Heart left ventricle (tissue), 16 donors: ENCODE measurements at regions not wholly inside any gene's neighbourhood (a gene's known extent, or its start where the extent isn't known, plus 50 kb on each side); places are given as distances from the start of the nearest gene placed in this dataset.

ENCODE experiments used
- ATAC-seq, 4 donors: fragments of 200-7000 bp; cut with Tn5 transposase; one replicate each; pipeline ENCODE4 v1.9.1; 2020 to 2022; ENCODE audit warnings: moderate library complexity in 4 of 4, mild to moderate bottlenecking in 3 of 4, moderate number of reproducible peaks in 1 of 4
- DNase-seq, 5 donors: peaks; one replicate each; pipeline ENCODE4 v3.0.0-alpha.2; 2020
- H3K27ac ChIP-seq, 12 donors: fragments of 200-600 bp; sonication (generic) in 4 of 12; one replicate each; pipeline versions ENCODE4 v1.5.0 to v1.8.0; 2016 to 2022; ENCODE audit warnings: mild to moderate bottlenecking in 2 of 12
- H3K27me3 ChIP-seq, 9 donors: fragments of 200-600 bp; sonication (generic) in 2 of 9; one replicate each; pipeline versions ENCODE4 v1.5.1 to v1.8.0; 2016 to 2022; ENCODE audit warnings: mild to moderate bottlenecking in 3 of 9
- H3K36me3 ChIP-seq, 9 donors: fragments of 200-600 bp; sonication (generic) in 2 of 9; one replicate each; pipeline versions ENCODE4 v1.5.0 to v1.8.0; 2018 to 2022; ENCODE audit warnings: mild to moderate bottlenecking in 2 of 9
- H3K4me1 ChIP-seq, 12 donors: fragments of 200-600 bp; sonication (generic) in 4 of 12; one replicate each; pipeline versions ENCODE4 v1.5.0 to v1.8.0; 2016 to 2022; ENCODE audit warnings: mild to moderate bottlenecking in 3 of 12
- H3K4me3 ChIP-seq, 12 donors: fragments of 200-600 bp; sonication (generic) in 4 of 12; one replicate each; pipeline versions ENCODE4 v1.5.0 to v1.8.0; 2017 to 2022; ENCODE audit warnings: mild to moderate bottlenecking in 9 of 12, moderate library complexity in 4 of 12
- H3K9me3 ChIP-seq, 12 donors: fragments of 200-600 bp; sonication (generic) in 4 of 12; one replicate each; pipeline versions ENCODE4 v1.5.0 to v1.8.0; 2016 to 2022; ENCODE audit warnings: mild to moderate bottlenecking in 1 of 12
- CTCF ChIP-seq, 12 donors: fragments of 200-600 bp; sonication (generic) in 4 of 12; IDR thresholded peaks; one replicate each; pipeline versions ENCODE4 v1.5.0 to v1.8.0; 2018 to 2022; ENCODE audit warnings: antibody characterized with exemption in 12 of 12, mild to moderate bottlenecking in 5 of 12
- POLR2A ChIP-seq, 2 donors: fragments of 450-650 bp; IDR thresholded peaks; one replicate each; pipeline ENCODE4 v1.6.1; 2017; ENCODE audit warnings: antibody characterized with exemption in 2 of 2, mild to moderate bottlenecking in 2 of 2, moderate library complexity in 2 of 2
- WGBS, 4 donors: extraction: QIAGEN DNeasy Blood & Tissue Kit in 2 of 4; methylation state at CpG; one replicate each; pipeline versions ENCODE4 v1.1.5 to v1.1.7; 2013 to 2018; 5-methylcytosine and 5-hydroxymethylcytosine counted together
- intact Hi-C, 10 donors: fragments of 100-400 bp; cut with DNase I; formaldehyde crosslinking; loops; one replicate each; pipeline versions ENCODE4 v1.11.1 to v1.14.2; 2022
- donor health status: ischemic (EF 13 %, LVEDD 7.1; RV severe dilation, severe dysfunction).
- donor health status: healthy with polysubstance abuse.
- donor health status: DM: no; HTN: yes; CAD: no.
- donor health status: DM: no; HTN: no; CAD: no.
- donor health status: ischemic (EF 25% LVEDD 6.9; RV normal size, moderate dysfunction).
- donor health status: ischemic (EF 25% LVEDD 5.7; RV mildly dilated, moderate dysfunction).
- donor health status: healthy.
- donor health status: DM: yes; HTN: yes; CAD: no.
- donor health status: ischemic (EF 35%, LVEDD 5.7; RV mildly dilated, moderate dysfunction).
- donor health status: nonischemic (EF 11% LVEDD 7.7; RV severe dilation, severe dysfunction).
- donor health status: DM: yes; HTN: yes; CAD: no.
- donor health status: PGD.
- donor health status: ischemic (EF 29% LVEDD 5.4; RV normal size, mild dysfunction).
- donor health status: nonischemic (EF 23%, LVEDD 6.1; RV moderate dilation, normal function).

- Histone ChIP-seq H3K27me3 (no peaks in the 10 kb centered on the region), H3K4me3 (no peak overlapping the region), H3K4me1 (peaks cover 0 to 21% (median 1%) of the 10 kb centered on the region in 12 donors), H3K9me3 (no peaks in the 10 kb centered on the region), H3K36me3 (no peaks in the 10 kb centered on the region), H3K27ac (no peak overlapping the region)
- ATAC-seq (no peak), DNase-seq (no peak)
- TF ChIP-seq CTCF (IDR thresholded peaks at IDR 0.05) (no peak), POLR2A (IDR thresholded peaks at IDR 0.05) (no peak)
- intact Hi-C loops, result loop anchor here in 1 of 10 donors (10.0 kb wide), 1 partner anchor 122 kb away; no protein-coding TSS in a partner anchor
- WGBS, 4 donors, result 98 to 99% (median 99%) methylated on average over 8 of the region's 8 CpGs
These were observed 303.6 kb upstream of the AKR1E2 start for GRCh38 chr10:4522296-4523000.

- Histone ChIP-seq H3K27me3 (no peaks in the 10 kb centered on the region), H3K4me3 (no peak overlapping the region), H3K36me3 (no peaks in the 10 kb centered on the region), H3K9me3 (peaks cover 0 to 7% (median 0%) of the 10 kb centered on the region in 12 donors), H3K27ac (peak overlapping the region in 3 of 12 donors; percentile 1 to 36 (median 22)), H3K4me1 (peaks cover 0 to 14% (median 10%) of the 10 kb centered on the region in 12 donors)
- 95 to 99% (median 96%) methylated on average over 3 of the region's 3 CpGs for WGBS, 4 donors
- ATAC-seq, result peak; percentile 41 to 82 (median 57)
- intact Hi-C loops, result loop anchor here in 4 of 10 donors (10.0 kb wide), 5 partner anchors 125 to 1325 kb away; partner anchors contain the start of gene KLF6 (in 1 of the 4)
- DNase-seq, result no peak
- TF ChIP-seq POLR2A (IDR thresholded peaks at IDR 0.05) (no peak), CTCF (IDR thresholded peaks at IDR 0.05) (no peak)
These were observed 306.2 kb upstream of the AKR1E2 start for GRCh38 chr10:4519658-4520402.

GRCh38 chr10:4517746-4518145, 308.3 kb upstream of the AKR1E2 start:
- H3K27ac ChIP-seq, result no peak overlapping the region
- no peak for ATAC-seq
- peaks cover 0 to 7% (median 0%) of the 10 kb centered on the region in 12 donors for H3K9me3 ChIP-seq
- TF ChIP-seq POLR2A (IDR thresholded peaks at IDR 0.05), result no peak
- H3K4me3 ChIP-seq, result no peak overlapping the region
- no peaks in the 10 kb centered on the region for H3K27me3 ChIP-seq
- H3K36me3 ChIP-seq, result no peaks in the 10 kb centered on the region
- H3K4me1 ChIP-seq, result peaks cover 5 to 34% (median 24%) of the 10 kb centered on the region in 12 donors
- WGBS, 4 donors, result 89 to 98% (median 93%) methylated on average over 1 of the region's 1 CpG
- DNase-seq, result no peak
- intact Hi-C loops, result loop anchor here in 3 of 10 donors (10.0 kb wide), 5 partner anchors 127 to 1323 kb away; partner anchors contain the start of gene KLF6 (in 1 of the 3)

- WGBS, 4 donors, result 39 to 49% (median 42%) methylated on average over 5 of the region's 5 CpGs
- Histone ChIP-seq H3K36me3 (no peaks in the 10 kb centered on the region), H3K4me1 (peaks cover 5 to 48% (median 30%) of the 10 kb centered on the region in 12 donors), H3K9me3 (peaks cover 0 to 7% (median 0%) of the 10 kb centered on the region in 12 donors), H3K27me3 (no peaks in the 10 kb centered on the region), H3K27ac (peak overlapping the region; percentile 64 to 89 (median 80)), H3K4me3 (no peak overlapping the region)
- intact Hi-C loops, result loop anchor here in 3 of 10 donors (10.0 kb wide), 5 partner anchors 129 to 1321 kb away; partner anchors contain the start of gene KLF6 (in 1 of the 3)
- peak in 3 of 4 donors; percentile 5 to 21 (median 10) for ATAC-seq
- no peak for DNase-seq
- TF ChIP-seq POLR2A (IDR thresholded peaks at IDR 0.05) (no peak), CTCF (IDR thresholded peaks at IDR 0.05) (no peak)
These were observed 310.3 kb upstream of the AKR1E2 start for GRCh38 chr10:4515721-4516120.
